ENCODE measurements at regions not wholly inside any gene's neighbourhood (a gene's known extent, or its start where the extent isn't known, plus 50 kb on each side); places are given as distances from the start of the nearest gene placed in this dataset.

DNA sequence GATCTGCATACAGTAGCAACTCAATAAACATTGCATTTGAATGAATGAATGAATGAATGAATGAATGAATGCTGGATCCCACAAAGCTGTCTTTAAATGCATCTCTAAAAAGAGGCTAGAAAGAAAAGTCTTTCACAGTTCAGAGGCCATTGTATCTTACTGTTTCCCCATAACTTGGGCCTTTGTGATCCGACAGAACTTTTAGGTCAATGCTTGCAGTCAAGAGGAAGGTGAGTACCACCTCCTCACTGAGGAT is 119.9 kb upstream of the COPS8 start:
- Mint-ChIP-seq H3K9me3 (no peaks in the 10 kb centered on the region), H3K4me1 (ENCODE audit: low read depth) (no peaks in the 10 kb centered on the region), H3K36me3 (ENCODE audit: low read depth) (no peaks in the 10 kb centered on the region), H3K27ac (no peak overlapping the region), H3K27me3 (ENCODE audit: insufficient read depth) (peaks cover 34% of the 10 kb centered on the region), H3K4me3 (no peak overlapping the region)
- DNase-seq = no peak
- TF ChIP-seq, protein P1, sequence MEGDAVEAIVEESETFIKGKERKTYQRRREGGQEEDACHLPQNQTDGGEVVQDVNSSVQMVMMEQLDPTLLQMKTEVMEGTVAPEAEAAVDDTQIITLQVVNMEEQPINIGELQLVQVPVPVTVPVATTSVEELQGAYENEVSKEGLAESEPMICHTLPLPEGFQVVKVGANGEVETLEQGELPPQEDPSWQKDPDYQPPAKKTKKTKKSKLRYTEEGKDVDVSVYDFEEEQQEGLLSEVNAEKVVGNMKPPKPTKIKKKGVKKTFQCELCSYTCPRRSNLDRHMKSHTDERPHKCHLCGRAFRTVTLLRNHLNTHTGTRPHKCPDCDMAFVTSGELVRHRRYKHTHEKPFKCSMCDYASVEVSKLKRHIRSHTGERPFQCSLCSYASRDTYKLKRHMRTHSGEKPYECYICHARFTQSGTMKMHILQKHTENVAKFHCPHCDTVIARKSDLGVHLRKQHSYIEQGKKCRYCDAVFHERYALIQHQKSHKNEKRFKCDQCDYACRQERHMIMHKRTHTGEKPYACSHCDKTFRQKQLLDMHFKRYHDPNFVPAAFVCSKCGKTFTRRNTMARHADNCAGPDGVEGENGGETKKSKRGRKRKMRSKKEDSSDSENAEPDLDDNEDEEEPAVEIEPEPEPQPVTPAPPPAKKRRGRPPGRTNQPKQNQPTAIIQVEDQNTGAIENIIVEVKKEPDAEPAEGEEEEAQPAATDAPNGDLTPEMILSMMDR (IDR thresholded peaks at IDR 0.05) = no peak

DNA sequence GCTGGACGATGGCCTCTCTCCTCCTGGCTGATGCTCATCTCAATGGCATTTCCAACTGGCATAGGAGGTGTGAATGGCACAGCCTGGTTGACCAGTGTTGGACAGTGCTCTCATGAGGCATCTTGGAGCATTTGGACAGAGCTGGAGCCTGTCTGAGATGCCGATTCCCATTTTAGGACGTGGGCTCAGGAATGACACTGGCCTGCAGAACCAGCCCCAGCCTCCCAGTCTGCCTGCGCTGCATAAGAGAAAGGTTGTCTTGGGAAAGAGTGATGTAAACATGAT is 118.2 kb upstream of the COPS8 start:
- no peaks in the 10 kb centered on the region for H3K36me3 Mint-ChIP-seq (ENCODE audit: low read depth)
- TF ChIP-seq, protein P1 (IDR thresholded peaks at IDR 0.05) = no peak
- H3K27ac Mint-ChIP-seq = no peak overlapping the region
- H3K27me3 Mint-ChIP-seq (ENCODE audit: insufficient read depth) = peaks cover 39% of the 10 kb centered on the region
- H3K4me1 Mint-ChIP-seq (ENCODE audit: low read depth) = no peaks in the 10 kb centered on the region
- no peak overlapping the region for H3K4me3 Mint-ChIP-seq
- DNase-seq = no peak
- H3K9me3 Mint-ChIP-seq = no peaks in the 10 kb centered on the region

DNA sequence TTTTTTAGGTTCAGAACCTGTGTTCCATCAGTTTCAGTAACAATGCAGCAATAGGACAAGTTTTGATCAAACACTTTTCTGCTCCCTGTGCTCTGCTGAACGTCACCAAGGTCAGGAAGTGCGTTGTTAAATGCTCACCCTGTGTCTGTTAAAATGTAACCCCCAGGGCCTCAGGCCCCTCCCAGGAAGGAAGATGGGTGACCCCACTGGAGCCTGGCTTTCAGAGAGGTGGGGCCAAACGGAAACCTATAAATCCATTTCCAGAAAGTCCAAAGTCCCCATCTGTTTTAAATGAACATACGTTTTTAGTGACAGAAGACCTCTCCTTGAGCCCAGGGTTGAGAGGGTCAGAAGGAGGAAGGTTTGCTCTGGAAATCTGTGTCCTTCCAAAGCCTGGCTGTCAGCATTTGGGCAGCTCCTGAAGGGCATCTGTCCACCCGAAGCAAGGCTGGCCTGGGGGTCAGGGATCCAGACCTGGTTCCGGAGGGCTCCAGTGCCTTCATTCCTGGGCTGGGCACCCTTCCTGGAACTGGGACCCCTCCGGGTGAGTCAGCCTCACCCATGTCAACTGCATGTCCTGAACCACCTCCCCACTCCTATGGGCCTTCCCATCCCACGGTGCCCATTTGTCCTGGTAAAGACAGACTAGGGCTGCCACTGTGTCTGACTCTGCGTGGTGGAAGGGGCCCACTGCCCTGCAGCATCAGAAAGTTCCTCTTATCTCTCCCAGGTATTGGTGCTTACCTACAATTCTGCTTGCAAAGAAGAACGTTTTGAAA is 117.4 kb upstream of the COPS8 start:
- Mint-ChIP-seq H3K27ac (no peak overlapping the region), H3K27me3 (ENCODE audit: insufficient read depth) (peaks cover 40% of the 10 kb centered on the region), H3K36me3 (ENCODE audit: low read depth) (no peaks in the 10 kb centered on the region), H3K4me3 (no peak overlapping the region), H3K4me1 (ENCODE audit: low read depth) (no peaks in the 10 kb centered on the region), H3K9me3 (no peaks in the 10 kb centered on the region)
- TF ChIP-seq, protein P1 (IDR thresholded peaks at IDR 0.05) = no peak
- DNase-seq = no peak

DNA sequence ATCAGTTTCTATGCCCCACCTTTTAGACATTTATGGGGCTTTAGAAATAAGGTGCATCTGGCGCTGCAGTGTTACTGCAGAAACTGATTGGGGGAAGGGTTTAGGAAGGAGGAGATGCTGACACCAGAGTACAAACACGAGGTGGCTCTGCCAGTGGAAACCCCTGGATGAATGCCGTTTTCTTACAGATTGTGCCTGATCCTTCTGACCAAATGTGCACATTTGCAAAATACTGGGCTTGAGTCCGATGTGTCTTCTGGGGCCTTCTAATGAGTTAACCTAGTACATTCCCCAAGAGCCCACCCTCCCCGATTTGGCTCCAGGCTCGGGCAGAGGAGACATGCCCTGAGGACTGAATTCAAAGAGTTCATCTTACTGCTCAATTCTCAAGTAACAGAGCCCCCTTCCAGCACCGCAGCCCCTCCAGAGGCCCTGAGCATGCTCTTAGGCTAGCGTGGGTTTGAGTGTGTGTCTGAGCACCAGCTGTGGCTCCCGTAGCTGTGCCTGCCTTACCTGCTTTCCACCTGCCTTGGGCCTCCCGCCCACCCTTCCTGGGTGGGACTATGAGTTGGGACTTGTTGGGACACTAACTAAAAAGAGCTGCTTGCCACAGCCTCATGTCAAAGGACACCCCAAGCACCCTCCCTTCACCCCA is 116.7 kb upstream of the COPS8 start:
- H3K36me3 Mint-ChIP-seq (ENCODE audit: low read depth) = no peaks in the 10 kb centered on the region
- no peak overlapping the region for H3K4me3 Mint-ChIP-seq
- no peak for DNase-seq
- H3K27ac Mint-ChIP-seq = no peak overlapping the region
- no peaks in the 10 kb centered on the region for H3K9me3 Mint-ChIP-seq
- peaks cover 37% of the 10 kb centered on the region for H3K27me3 Mint-ChIP-seq (ENCODE audit: insufficient read depth)
- no peaks in the 10 kb centered on the region for H3K4me1 Mint-ChIP-seq (ENCODE audit: low read depth)
- TF ChIP-seq, protein P1 (IDR thresholded peaks at IDR 0.05) = no peak

DNA sequence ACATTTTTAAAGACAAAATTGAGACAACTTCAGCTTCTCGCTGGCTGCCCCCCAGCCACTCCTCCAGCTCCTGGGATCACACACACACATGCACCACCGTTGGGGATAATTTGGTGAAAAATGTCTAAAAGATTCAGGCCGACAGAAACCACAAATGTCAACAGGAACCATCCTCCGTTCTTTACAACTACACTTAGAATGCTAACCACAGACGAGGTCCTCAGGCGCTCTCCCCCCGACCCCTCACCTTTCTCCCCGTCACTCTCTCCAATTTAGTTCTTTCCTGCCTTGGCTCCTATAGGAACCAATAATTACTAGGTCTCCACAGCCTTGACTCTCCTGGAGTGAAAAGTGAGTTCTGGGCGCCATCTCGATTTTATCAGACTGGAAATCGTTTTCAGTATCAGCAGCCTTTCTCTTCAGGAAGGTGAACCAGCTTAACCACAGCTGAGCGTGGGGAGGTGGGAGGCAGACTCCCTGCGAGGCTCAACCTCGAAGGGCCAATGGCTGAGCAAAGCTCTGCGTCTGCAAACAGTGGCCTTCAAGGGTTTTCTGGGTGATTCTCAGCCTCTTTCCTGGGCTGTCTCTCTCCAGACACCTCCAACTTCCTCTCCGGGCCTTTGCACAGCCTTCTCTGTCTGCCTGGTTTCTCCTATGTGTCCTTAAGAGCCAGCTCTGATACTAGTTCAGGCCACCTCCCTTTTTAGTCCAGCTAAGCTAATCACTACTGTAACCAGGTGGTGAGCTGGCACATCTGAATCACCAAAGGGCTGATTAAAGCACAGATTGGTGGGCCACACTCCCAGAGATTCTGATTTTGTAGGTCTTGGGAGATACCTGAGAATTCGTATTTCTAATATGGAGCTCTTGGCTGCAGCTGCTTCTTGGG is 115.7 kb upstream of the COPS8 start:
- DNase-seq = no peak
- Mint-ChIP-seq H3K27ac (no peak overlapping the region), H3K36me3 (ENCODE audit: low read depth) (no peaks in the 10 kb centered on the region), H3K27me3 (ENCODE audit: insufficient read depth) (peaks cover 35% of the 10 kb centered on the region), H3K4me1 (ENCODE audit: low read depth) (no peaks in the 10 kb centered on the region), H3K9me3 (no peaks in the 10 kb centered on the region), H3K4me3 (no peak overlapping the region)
- TF ChIP-seq, protein P1 (IDR thresholded peaks at IDR 0.05) = no peak

Data from HFFc6 (cell line).